NCI-H146 treated with DMSO at 0.1 percent for 48 hours (cell line): ENCODE measurements at regions not wholly inside any gene's neighbourhood (a gene's known extent, or its start where the extent isn't known, plus 50 kb on each side); places are given as distances from the start of the nearest gene placed in this dataset.

Experiments used
- DNase-seq: peaks from one replicate; lab custom pipeline; 2025; ENCODE audit not compliant: unreplicated experiment; lab: John Stamatoyannopoulos, UW

DNA sequence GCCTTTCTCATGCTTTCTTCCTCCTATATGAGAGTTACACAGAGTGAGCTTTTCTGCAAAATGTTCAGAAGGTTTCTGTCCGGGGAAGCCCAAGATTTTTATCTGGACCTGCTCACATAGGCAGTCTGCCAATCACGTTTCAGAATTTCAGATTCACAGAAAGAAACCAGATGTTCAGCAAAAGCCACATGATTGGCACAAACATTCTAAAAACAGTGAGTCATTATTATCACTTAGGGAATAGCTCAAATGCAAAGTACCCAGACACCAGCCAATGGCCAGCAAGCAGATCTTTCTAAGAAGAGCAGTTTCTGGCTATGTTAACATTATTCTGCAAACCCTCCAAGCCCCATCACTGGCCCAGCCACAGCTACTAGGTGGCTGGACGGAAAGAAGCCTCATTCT is 1558.5 kb upstream of the TMEM132C start:
- no peak for DNase-seq

GRCh38 chr12:126718365-126718764 is 1548.6 kb upstream of the TMEM132C start:
- DNase-seq = no peak

- no peak for DNase-seq
Measured at GRCh38 chr12:126719912-126720705, 1546.9 kb upstream of the TMEM132C start.

- no peak for DNase-seq
Measured at GRCh38 chr12:126726481-126727217, 1540.3 kb upstream of the TMEM132C start.

- DNase-seq = no peak
Measured at GRCh38 chr12:126727218-126728075, 1539.5 kb upstream of the TMEM132C start.

- no peak for DNase-seq
Measured at GRCh38 chr12:126734296-126734695, 1532.7 kb upstream of the TMEM132C start.

GRCh38 chr12:126734710-126735109 is 1532.3 kb upstream of the TMEM132C start:
- no peak for DNase-seq

DNA sequence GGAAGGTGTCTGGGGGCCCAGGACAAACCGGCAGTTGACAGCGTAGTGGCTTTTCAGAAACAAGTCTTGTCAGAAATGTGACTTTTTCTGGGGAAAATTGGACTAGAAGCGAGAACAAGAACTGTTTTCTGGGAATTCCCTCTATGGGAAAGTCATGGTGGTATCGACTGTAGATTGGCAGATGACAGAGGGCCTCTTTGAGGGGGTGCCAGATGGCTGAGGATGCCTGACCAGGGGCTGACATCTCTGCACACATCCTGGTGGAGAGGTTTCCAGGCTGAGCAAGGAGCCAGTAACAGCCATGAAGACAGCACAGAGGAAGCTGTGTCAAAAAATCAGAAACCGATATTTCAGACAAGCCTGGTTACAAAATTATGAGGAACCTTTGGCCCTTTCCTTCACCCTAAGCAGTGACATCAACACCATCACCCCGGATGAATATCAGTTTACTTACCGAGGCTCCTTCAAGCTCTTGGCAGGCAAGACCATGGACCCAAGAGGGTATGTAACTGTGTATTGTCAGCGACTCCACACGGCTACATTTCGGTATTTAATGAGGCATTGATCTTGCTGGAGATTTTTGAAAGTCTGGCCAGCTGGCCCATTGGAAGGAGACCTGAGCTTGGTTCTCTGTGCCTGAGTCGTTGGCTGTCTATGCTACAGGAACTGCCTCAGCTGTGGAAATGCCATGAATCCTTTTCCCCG is 1525.3 kb upstream of the TMEM132C start:
- no peak for DNase-seq

DNA sequence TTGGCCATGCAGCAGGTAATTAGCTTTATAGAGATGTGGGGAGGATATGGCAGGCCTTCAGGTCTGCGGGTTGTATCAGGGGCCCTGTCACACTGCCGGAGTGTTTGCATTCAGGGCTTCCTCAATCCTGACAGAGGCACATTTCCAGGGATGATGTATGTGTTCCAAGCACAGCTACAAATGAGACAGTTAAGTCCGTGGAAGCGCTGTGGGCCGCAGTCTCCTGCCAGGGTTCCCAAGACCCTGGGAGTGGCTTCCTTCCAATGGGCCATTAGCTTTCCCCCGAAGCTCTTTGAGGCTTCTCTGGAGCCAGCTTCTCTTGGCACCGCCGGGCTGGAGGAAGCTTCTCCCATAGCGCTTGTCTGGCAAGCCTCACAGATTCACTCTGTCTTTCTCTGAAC is 1524.7 kb upstream of the TMEM132C start:
- no peak for DNase-seq

- no peak for DNase-seq
Measured at GRCh38 chr12:126747530-126748149, 1519.3 kb upstream of the TMEM132C start.

- no peak for DNase-seq
Measured at GRCh38 chr12:126752021-126752420, 1514.9 kb upstream of the TMEM132C start.

- DNase-seq = no peak
Measured at GRCh38 chr12:126757326-126757725, 1509.6 kb upstream of the TMEM132C start.

- DNase-seq = no peak
Measured at GRCh38 chr12:126760092-126760491, 1506.9 kb upstream of the TMEM132C start.

GRCh38 chr12:126761420-126761819 is 1505.5 kb upstream of the TMEM132C start:
- no peak for DNase-seq

GRCh38 chr12:126762150-126762549 is 1504.8 kb upstream of the TMEM132C start:
- no peak for DNase-seq

- DNase-seq = no peak
Measured at GRCh38 chr12:126763359-126763758, 1503.6 kb upstream of the TMEM132C start.

- no peak for DNase-seq
Measured at GRCh38 chr12:126767334-126767733, 1499.6 kb upstream of the TMEM132C start.

GRCh38 chr12:126768517-126768916 is 1498.5 kb upstream of the TMEM132C start:
- no peak for DNase-seq

GRCh38 chr12:126770188-126770587 is 1496.8 kb upstream of the TMEM132C start:
- no peak for DNase-seq

GRCh38 chr12:126772171-126772864 is 1494.7 kb upstream of the TMEM132C start:
- no peak for DNase-seq
